SK-N-SH (cell line): ENCODE measurements at regions not wholly inside any gene's neighbourhood (a gene's known extent, or its start where the extent isn't known, plus 50 kb on each side); places are given as distances from the start of the nearest gene placed in this dataset.

Source experiments
- CTCF ChIA-PET: fragments of 300-600, 350-600 bp; formaldehyde crosslinking; extraction: SDS; loops from one replicate; lab custom pipeline; 2021; lab: Yijun Ruan, JAX
- POLR2A ChIA-PET: fragments of 350-600 bp; sonication (Branson Sonifier 250); formaldehyde crosslinking; extraction: SDS; loops from one replicate; lab custom pipeline; 2020; ENCODE audit warnings: antibody characterized with exemption, inconsistent platforms; lab: Yijun Ruan, JAX
- DNase-seq: peaks from one replicate; pipeline ENCODE4 v3.0.0; 2012
- H2AFZ ChIP-seq: fragments of 200-600 bp; sonication (generic); 2 replicates; pipeline ENCODE4 v1.8.1; 2016; ENCODE audit warnings: antibody characterized with exemption, mild to moderate bottlenecking, low read depth
- H3F3A ChIP-seq: fragments of 200-600 bp; sonication (generic); replicated peaks from 2 replicates; pipeline ENCODE3; 2016; ENCODE audit warnings: antibody characterized with exemption, mild to moderate bottlenecking; ENCODE audit not compliant: insufficient read depth
- H3K27ac ChIP-seq, 2 experiments: fragments of 200-500 bp in 1 of 2; fragments of 200-600 bp in 1 of 2; sonication (Bioruptor generic) in 1 of 2; sonication (generic), shearing (Covaris generic) in 1 of 2; 2 replicates each; pipeline versions ENCODE4 v1.5.1 to v1.6.1; 2014 to 2016; ENCODE audit warnings: low read depth in 2 of 2, inconsistent platforms in 1 of 2, low read length in 1 of 2, mild to moderate bottlenecking in 1 of 2, mixed read lengths in 1 of 2
- H3K27me3 ChIP-seq: fragments of 200-600 bp; sonication (generic), shearing (Covaris generic); 2 replicates; pipeline ENCODE4 v1.6.1; 2016; ENCODE audit warnings: mixed run types; ENCODE audit not compliant: insufficient read depth
- H3K36me3 ChIP-seq, 2 experiments: fragments of 200-500 bp in 1 of 2; fragments of 200-600 bp in 1 of 2; sonication (Bioruptor generic) in 1 of 2; sonication (generic) in 1 of 2; replicated peaks in 1 of 2; 2 replicates each; pipeline versions ENCODE3 to v1.5.1; 2014 to 2016; ENCODE audit warnings: low read length in 1 of 2, mild to moderate bottlenecking in 1 of 2; ENCODE audit not compliant: insufficient read depth in 2 of 2, control insufficient read depth in 1 of 2
- H3K4me1 ChIP-seq, 2 experiments: fragments of 200-500 bp in 1 of 2; fragments of 200-600 bp in 1 of 2; sonication (Bioruptor generic) in 1 of 2; sonication (generic), shearing (Covaris generic) in 1 of 2; 2 replicates each; pipeline versions ENCODE4 v1.5.1 to v1.6.1; 2014 to 2016; ENCODE audit warnings: low read depth in 1 of 2, low read length in 1 of 2, mixed run types in 1 of 2; ENCODE audit not compliant: insufficient read depth in 2 of 2, control insufficient read depth in 1 of 2
- H3K4me2 ChIP-seq: fragments of 200-600 bp; sonication (generic), shearing (Covaris generic); 2 replicates; pipeline ENCODE4 v1.6.1; 2017; ENCODE audit warnings: mixed run types
- H3K4me3 ChIP-seq, 2 experiments: fragments of 200-500 bp in 1 of 2; fragments of 200-600 bp in 1 of 2; sonication (Bioruptor generic) in 1 of 2; sonication (generic), shearing (Covaris generic) in 1 of 2; 2 replicates each; pipeline versions ENCODE4 v1.5.1 to v1.8.1; 2014 to 2016; ENCODE audit warnings: low read depth in 2 of 2, inconsistent platforms in 1 of 2, low read length in 1 of 2, mild to moderate bottlenecking in 1 of 2, mixed read lengths in 1 of 2, moderate library complexity in 1 of 2
- H3K79me2 ChIP-seq: fragments of 200-600 bp; sonication (generic); 2 replicates; pipeline ENCODE4 v1.8.1; 2017; ENCODE audit warnings: mild to moderate bottlenecking; ENCODE audit not compliant: insufficient read depth
- H3K9ac ChIP-seq: fragments of 200-600 bp; sonication (generic); 2 replicates; pipeline ENCODE4 v1.6.1; 2017; ENCODE audit warnings: mixed run types
- H3K9me2 ChIP-seq: fragments of 200-600 bp; sonication (generic); 2 replicates; pipeline ENCODE4 v1.6.1; 2017; ENCODE audit warnings: mixed run types
- H3K9me3 ChIP-seq: fragments of 200-600 bp; sonication (generic); 2 replicates; pipeline ENCODE4 v1.6.1; 2017; ENCODE audit warnings: mixed run types, mild to moderate bottlenecking, moderate library complexity
- H4K20me1 ChIP-seq: fragments of 200-600 bp; sonication (generic); 2 replicates; pipeline ENCODE4 v1.6.1; 2017; ENCODE audit warnings: mild to moderate bottlenecking, mixed run types; ENCODE audit not compliant: insufficient read depth
- ELF1 ChIP-seq: IDR thresholded peaks from 2 replicates; pipeline ENCODE4 v1.4.0; 2012
- EP300 ChIP-seq, 2 experiments: IDR thresholded peaks; 2 replicates each; pipeline versions ENCODE4 v1.4.0 to v1.6.1; 2012; ENCODE audit warnings: borderline replicate concordance in 1 of 2, low read depth in 1 of 2, low read length in 1 of 2
- FOXM1 ChIP-seq: IDR thresholded peaks from 2 replicates; pipeline ENCODE4 v1.4.0; 2012; ENCODE audit warnings: low read depth, mild to moderate bottlenecking
- GABPA ChIP-seq: IDR thresholded peaks from 2 replicates; pipeline ENCODE4 v1.4.0; 2012; ENCODE audit warnings: low read depth, mild to moderate bottlenecking
- MEF2A ChIP-seq: IDR thresholded peaks from 2 replicates; pipeline ENCODE4 v1.4.0; 2012; ENCODE audit warnings: low read depth, borderline replicate concordance
- MXI1 ChIP-seq: IDR thresholded peaks from 2 replicates; pipeline ENCODE4 v1.6.1; 2012; ENCODE audit warnings: mild to moderate bottlenecking, low read depth, low read length, improper control_type of control experiment
- NFIC ChIP-seq: IDR thresholded peaks from 2 replicates; pipeline ENCODE4 v1.4.0; 2012; ENCODE audit warnings: borderline replicate concordance
- NRF1 ChIP-seq: IDR thresholded peaks from 2 replicates; pipeline ENCODE4 v1.6.1; 2012; ENCODE audit warnings: low read depth, mild to moderate bottlenecking, low read length
- RCOR1 ChIP-seq: fragments of 150-350 bp; IDR thresholded peaks from 2 replicates; pipeline ENCODE4 v1.6.1; 2017; ENCODE audit warnings: antibody characterized with exemption, low read length
- RFX5 ChIP-seq: IDR thresholded peaks from 2 replicates; pipeline ENCODE4 v1.6.1; 2012; ENCODE audit warnings: mild to moderate bottlenecking, improper control_type of control experiment, low read length
- SIN3A ChIP-seq: IDR thresholded peaks from 2 replicates; pipeline ENCODE4 v1.6.1; 2012; ENCODE audit warnings: low read depth, mild to moderate bottlenecking, low read length, moderate library complexity, borderline replicate concordance
- TAF1 ChIP-seq: IDR thresholded peaks from 2 replicates; pipeline ENCODE4 v1.6.1; 2012; ENCODE audit warnings: low read depth, mild to moderate bottlenecking, low read length, moderate library complexity, borderline replicate concordance
- TCF12 ChIP-seq: IDR thresholded peaks from 2 replicates; pipeline ENCODE4 v1.4.0; 2012
- YY1 ChIP-seq: IDR thresholded peaks from 2 replicates; pipeline ENCODE4 v1.4.0; 2012; ENCODE audit warnings: low read depth, mild to moderate bottlenecking
- WGBS: methylation state at CpG from one replicate; pipeline ENCODE4 v1.1.6; 2017; ENCODE audit warnings: low lambda C conversion rate; 5-methylcytosine and 5-hydroxymethylcytosine counted together
- TF ChIP-seq, protein P1 (sequence below): fragments of 150-350 bp; IDR thresholded peaks from 2 replicates; pipeline ENCODE4 v1.6.1; 2017; ENCODE audit warnings: antibody characterized with exemption, low read length, low read depth, borderline replicate concordance
- TF ChIP-seq, protein P2 (sequence below): IDR thresholded peaks from 2 replicates; pipeline ENCODE4 v1.6.1; 2012; ENCODE audit warnings: mild to moderate bottlenecking, low read depth, low read length, moderate library complexity
- TF ChIP-seq, protein P3 (sequence below): IDR thresholded peaks from 2 replicates; pipeline ENCODE4; 2012
- TF ChIP-seq, protein P4 (sequence below): fragments of 200-600 bp; sonication (generic); IDR thresholded peaks from 2 replicates; pipeline ENCODE4 v1.6.1; 2017; ENCODE audit warnings: antibody characterized with exemption, mild to moderate bottlenecking, moderate library complexity

DNA sequence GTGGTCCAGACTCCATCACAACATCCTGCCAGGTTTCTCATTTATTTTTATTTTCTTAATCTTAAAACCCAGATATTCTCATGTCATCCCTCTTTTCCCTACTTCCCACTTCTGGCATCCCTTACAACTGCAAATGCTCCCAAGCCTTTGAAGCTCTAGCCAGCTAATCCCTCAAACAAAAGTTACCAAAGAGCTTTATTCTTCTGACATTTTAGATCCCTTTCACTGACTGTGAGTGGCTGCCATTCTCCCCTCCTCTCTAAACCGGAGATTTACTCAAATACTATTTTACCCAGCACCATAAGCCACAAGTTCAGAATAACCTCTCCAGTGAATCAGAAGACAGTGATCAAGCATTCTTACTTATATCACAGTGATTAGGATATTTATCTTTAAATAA is 569.0 kb upstream of the SYT4 start:
- H3K27me3 ChIP-seq = no peaks in the 10 kb centered on the region
- ChIA-PET CTCF (no interaction called here), POLR2A (no interaction called here)
- no peaks in the 10 kb centered on the region for H3F3A ChIP-seq
- no peaks in the 10 kb centered on the region for H3K9me2 ChIP-seq
- H3K9me3 ChIP-seq = no peaks in the 10 kb centered on the region
- H3K4me2 ChIP-seq = no peak overlapping the region
- TF ChIP-seq EP300 (IDR thresholded peaks at IDR 0.05; ENCODE audit: borderline replicate concordance in 1 of 2, low read depth in 1 of 2, low read length in 1 of 2) (no peak), YY1 (no peak), MEF2A (no peak), GABPA (no peak), TAF1 (no peak), NRF1 (no peak)
- WGBS = 67% methylated on average over 1 of the region's 1 CpG
- H3K36me3 ChIP-seq = no peaks in the 10 kb centered on the region
- H3K27ac ChIP-seq = peak overlapping the region in 1 of 2 experiments; percentile 94; a peak in 1 of 4 replicates
- no peaks in the 10 kb centered on the region for H4K20me1 ChIP-seq
- peaks cover 0 to 6% of the 10 kb centered on the region in 2 experiments; a peak in 1 of 4 replicates for H3K4me1 ChIP-seq
- DNase-seq = no peak
- H3K4me3 ChIP-seq = no peak overlapping the region
- H2AFZ ChIP-seq = no peak overlapping the region
- no peaks in the 10 kb centered on the region for H3K79me2 ChIP-seq
- H3K9ac ChIP-seq = no peak overlapping the region

DNA sequence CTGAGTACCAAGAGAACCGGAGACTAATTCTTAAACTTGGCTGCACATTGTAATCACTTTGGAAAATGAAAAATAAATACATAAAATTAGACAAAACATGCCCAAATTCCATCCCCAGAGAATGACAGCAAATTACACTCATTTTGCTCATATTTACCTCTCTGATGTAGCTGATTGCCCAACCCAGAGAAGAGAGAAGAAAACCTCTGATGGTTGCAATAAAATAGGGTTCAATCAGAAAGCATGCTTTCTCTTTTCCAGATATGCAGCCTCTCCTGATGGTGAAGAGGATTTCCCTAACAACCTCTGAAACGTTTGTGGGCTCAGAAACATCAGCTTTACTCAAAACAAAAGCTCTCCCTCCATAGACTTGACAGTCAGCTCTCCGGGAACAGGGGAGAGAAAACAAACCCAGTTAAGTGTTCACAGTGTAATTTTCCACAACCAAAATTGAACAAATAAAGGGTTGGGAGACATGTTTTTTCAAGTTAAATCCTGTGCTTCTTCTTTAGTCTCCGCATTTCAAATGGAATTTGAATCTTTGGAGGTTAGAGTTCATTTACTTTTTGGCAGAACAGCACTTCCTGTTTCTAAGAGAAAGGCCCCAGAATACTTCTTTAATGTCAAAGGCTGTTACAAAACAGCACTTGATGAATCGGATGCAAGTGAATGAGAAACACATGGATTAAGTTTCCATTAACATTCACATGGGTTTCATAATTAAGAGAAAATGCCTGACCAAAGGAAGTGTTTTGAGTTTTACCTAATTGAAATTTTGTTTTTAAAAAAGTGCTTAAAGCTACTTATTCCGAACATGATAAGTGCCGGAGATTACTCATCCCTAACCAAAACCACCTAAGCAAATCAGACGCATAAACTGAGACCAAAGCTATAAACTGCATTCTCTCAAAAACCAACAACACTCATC is 570.1 kb upstream of the SYT4 start:
- Histone ChIP-seq H3K9me3 (no peaks in the 10 kb centered on the region), H3K79me2 (no peaks in the 10 kb centered on the region), H3K4me2 (peak overlapping the region; percentile 42; the same call in 1 of the 2 replicates), H3K27me3 (no peaks in the 10 kb centered on the region), H3F3A (no peaks in the 10 kb centered on the region), H4K20me1 (no peaks in the 10 kb centered on the region), H3K9me2 (no peaks in the 10 kb centered on the region), H3K4me3 (peak overlapping the region in 1 of 2 experiments; percentile 33; a peak in 1 of 4 replicates), H3K36me3 (no peaks in the 10 kb centered on the region), H3K4me1 (peaks cover 0 to 6% of the 10 kb centered on the region in 2 experiments; a peak in 1 of 4 replicates), H2AFZ (peak overlapping the region; percentile 84), H3K27ac (peak overlapping the region; percentile 71 to 94; a peak in 3 of 4 replicates), H3K9ac (no peak overlapping the region)
- ChIA-PET CTCF (no interaction called here), POLR2A (no interaction called here)
- no peak for DNase-seq
- 39% methylated on average over 8 of the region's 8 CpGs for WGBS
- TF ChIP-seq RFX5 (no peak), EP300 (IDR thresholded peaks at IDR 0.05; ENCODE audit: borderline replicate concordance in 1 of 2, low read depth in 1 of 2, low read length in 1 of 2) (peak; percentile 51 to 74), MXI1 (no peak), SIN3A (no peak), TCF12 (peak; percentile 85), NFIC (peak; percentile 71), YY1 (0 out of 2 replicates have a peak, but pooled peaks have one; percentile 35), FOXM1 (peak; percentile 71; the same call in 1 of the 2 replicates), ELF1 (peak; percentile 64; the same call in 1 of the 2 replicates), RCOR1 (no peak)
- TF ChIP-seq, protein P1, sequence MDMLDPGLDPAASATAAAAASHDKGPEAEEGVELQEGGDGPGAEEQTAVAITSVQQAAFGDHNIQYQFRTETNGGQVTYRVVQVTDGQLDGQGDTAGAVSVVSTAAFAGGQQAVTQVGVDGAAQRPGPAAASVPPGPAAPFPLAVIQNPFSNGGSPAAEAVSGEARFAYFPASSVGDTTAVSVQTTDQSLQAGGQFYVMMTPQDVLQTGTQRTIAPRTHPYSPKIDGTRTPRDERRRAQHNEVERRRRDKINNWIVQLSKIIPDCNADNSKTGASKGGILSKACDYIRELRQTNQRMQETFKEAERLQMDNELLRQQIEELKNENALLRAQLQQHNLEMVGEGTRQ = no peak
- TF ChIP-seq, protein P2, sequence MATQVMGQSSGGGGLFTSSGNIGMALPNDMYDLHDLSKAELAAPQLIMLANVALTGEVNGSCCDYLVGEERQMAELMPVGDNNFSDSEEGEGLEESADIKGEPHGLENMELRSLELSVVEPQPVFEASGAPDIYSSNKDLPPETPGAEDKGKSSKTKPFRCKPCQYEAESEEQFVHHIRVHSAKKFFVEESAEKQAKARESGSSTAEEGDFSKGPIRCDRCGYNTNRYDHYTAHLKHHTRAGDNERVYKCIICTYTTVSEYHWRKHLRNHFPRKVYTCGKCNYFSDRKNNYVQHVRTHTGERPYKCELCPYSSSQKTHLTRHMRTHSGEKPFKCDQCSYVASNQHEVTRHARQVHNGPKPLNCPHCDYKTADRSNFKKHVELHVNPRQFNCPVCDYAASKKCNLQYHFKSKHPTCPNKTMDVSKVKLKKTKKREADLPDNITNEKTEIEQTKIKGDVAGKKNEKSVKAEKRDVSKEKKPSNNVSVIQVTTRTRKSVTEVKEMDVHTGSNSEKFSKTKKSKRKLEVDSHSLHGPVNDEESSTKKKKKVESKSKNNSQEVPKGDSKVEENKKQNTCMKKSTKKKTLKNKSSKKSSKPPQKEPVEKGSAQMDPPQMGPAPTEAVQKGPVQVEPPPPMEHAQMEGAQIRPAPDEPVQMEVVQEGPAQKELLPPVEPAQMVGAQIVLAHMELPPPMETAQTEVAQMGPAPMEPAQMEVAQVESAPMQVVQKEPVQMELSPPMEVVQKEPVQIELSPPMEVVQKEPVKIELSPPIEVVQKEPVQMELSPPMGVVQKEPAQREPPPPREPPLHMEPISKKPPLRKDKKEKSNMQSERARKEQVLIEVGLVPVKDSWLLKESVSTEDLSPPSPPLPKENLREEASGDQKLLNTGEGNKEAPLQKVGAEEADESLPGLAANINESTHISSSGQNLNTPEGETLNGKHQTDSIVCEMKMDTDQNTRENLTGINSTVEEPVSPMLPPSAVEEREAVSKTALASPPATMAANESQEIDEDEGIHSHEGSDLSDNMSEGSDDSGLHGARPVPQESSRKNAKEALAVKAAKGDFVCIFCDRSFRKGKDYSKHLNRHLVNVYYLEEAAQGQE = no peak
- TF ChIP-seq, protein P3, sequence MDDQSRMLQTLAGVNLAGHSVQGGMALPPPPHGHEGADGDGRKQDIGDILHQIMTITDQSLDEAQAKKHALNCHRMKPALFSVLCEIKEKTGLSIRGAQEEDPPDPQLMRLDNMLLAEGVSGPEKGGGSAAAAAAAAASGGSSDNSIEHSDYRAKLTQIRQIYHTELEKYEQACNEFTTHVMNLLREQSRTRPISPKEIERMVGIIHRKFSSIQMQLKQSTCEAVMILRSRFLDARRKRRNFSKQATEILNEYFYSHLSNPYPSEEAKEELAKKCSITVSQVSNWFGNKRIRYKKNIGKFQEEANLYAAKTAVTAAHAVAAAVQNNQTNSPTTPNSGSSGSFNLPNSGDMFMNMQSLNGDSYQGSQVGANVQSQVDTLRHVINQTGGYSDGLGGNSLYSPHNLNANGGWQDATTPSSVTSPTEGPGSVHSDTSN = peak; percentile 76
- TF ChIP-seq, protein P4, sequence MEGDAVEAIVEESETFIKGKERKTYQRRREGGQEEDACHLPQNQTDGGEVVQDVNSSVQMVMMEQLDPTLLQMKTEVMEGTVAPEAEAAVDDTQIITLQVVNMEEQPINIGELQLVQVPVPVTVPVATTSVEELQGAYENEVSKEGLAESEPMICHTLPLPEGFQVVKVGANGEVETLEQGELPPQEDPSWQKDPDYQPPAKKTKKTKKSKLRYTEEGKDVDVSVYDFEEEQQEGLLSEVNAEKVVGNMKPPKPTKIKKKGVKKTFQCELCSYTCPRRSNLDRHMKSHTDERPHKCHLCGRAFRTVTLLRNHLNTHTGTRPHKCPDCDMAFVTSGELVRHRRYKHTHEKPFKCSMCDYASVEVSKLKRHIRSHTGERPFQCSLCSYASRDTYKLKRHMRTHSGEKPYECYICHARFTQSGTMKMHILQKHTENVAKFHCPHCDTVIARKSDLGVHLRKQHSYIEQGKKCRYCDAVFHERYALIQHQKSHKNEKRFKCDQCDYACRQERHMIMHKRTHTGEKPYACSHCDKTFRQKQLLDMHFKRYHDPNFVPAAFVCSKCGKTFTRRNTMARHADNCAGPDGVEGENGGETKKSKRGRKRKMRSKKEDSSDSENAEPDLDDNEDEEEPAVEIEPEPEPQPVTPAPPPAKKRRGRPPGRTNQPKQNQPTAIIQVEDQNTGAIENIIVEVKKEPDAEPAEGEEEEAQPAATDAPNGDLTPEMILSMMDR = no peak
